Stimulated activated naive B cell treated with anti-CD40 and anti-IgM and Interleukin-4, amounts not matched to agents 10 μg/mL and 1 μg/mL and 100 μg/mL, for 72 hours (primary cell): ENCODE measurements at regions not wholly inside any gene's neighbourhood (a gene's known extent, or its start where the extent isn't known, plus 50 kb on each side); places are given as distances from the start of the nearest gene placed in this dataset.
"Not testable (repeated sequence)": the region's sequence is repeated elsewhere in the genome, so short reads cannot be mapped to it uniquely, and the experiment has no call there.

ENCODE experiments used
- ATAC-seq, 2 donors: fragments of 150-1000 bp; cut with Tn5 transposase; replicated peaks; 2 replicates each; pipeline ENCODE4 v1.10.0; 2021; ENCODE audit warnings: moderate library complexity in 1 of 2
- DNase-seq: peaks from one replicate; pipeline ENCODE4 v3.0.0; 2021
- H3K27ac Mint-ChIP-seq: one replicate; pipeline ENCODE4 v1.8.0; 2022; ENCODE audit warnings: mild to moderate bottlenecking, mixed read lengths
- H3K27me3 Mint-ChIP-seq, 2 donors: one replicate each; pipeline ENCODE4 v1.8.0; 2022; ENCODE audit warnings: mixed read lengths in 2 of 2
- H3K36me3 Mint-ChIP-seq, 2 donors: one replicate each; pipeline ENCODE4 v1.8.0; 2022; ENCODE audit warnings: mixed read lengths in 2 of 2, mild to moderate bottlenecking in 1 of 2
- H3K4me1 Mint-ChIP-seq, 2 donors: one replicate each; pipeline ENCODE4 v1.8.0; 2022; ENCODE audit warnings: mixed read lengths in 2 of 2, mild to moderate bottlenecking in 1 of 2
- H3K4me3 Mint-ChIP-seq, 2 donors: one replicate each; pipeline ENCODE4 v1.8.0; 2022; ENCODE audit warnings: mild to moderate bottlenecking in 2 of 2, mixed read lengths in 2 of 2, moderate library complexity in 1 of 2
- H3K9me3 Mint-ChIP-seq, 2 donors: one replicate each; pipeline ENCODE4 v1.8.0; 2022; ENCODE audit warnings: mixed read lengths in 2 of 2, mild to moderate bottlenecking in 1 of 2

- Mint-ChIP-seq H3K9me3 (no peaks in the 10 kb centered on the region), H3K4me1 (peaks cover 6 to 8% of the 10 kb centered on the region in 2 donors), H3K27ac (no peak overlapping the region), H3K4me3 (no peak overlapping the region), H3K36me3 (no peaks in the 10 kb centered on the region), H3K27me3 (peaks cover 9 to 24% of the 10 kb centered on the region in 2 donors)
- ATAC-seq = no peak
- no peak for DNase-seq
Observed at GRCh38 chr6:27765028-27765590, 147.1 kb downstream of the OR2B2 start.

- Mint-ChIP-seq H3K9me3 (no peaks in the 10 kb centered on the region), H3K27ac (peak overlapping the region; percentile 57), H3K27me3 (peaks cover 23 to 38% of the 10 kb centered on the region in 2 donors), H3K4me3 (peak overlapping the region in 1 of 2 donors; percentile 58), H3K36me3 (peaks cover 0 to 3% of the 10 kb centered on the region in 2 donors), H3K4me1 (peaks cover 13 to 16% of the 10 kb centered on the region in 2 donors)
- no peak for DNase-seq
- no peak for ATAC-seq
Observed at GRCh38 chr6:27761391-27761790, 150.8 kb downstream of the OR2B2 start.

GRCh38 chr6:27760464-27760863 is 151.7 kb downstream of the OR2B2 start:
- Mint-ChIP-seq H3K9me3 (no peaks in the 10 kb centered on the region), H3K4me1 (peaks cover 13 to 16% of the 10 kb centered on the region in 2 donors), H3K27me3 (peaks cover 23 to 34% of the 10 kb centered on the region in 2 donors), H3K27ac (no peak overlapping the region), H3K36me3 (peaks cover 0 to 3% of the 10 kb centered on the region in 2 donors), H3K4me3 (no peak overlapping the region)
- DNase-seq = no peak
- ATAC-seq = no peak

- Mint-ChIP-seq H3K27ac (no peak overlapping the region), H3K9me3 (no peaks in the 10 kb centered on the region), H3K27me3 (peaks cover 18 to 29% of the 10 kb centered on the region in 2 donors), H3K4me3 (no peak overlapping the region), H3K36me3 (peaks cover 0 to 3% of the 10 kb centered on the region in 2 donors), H3K4me1 (peaks cover 14 to 16% of the 10 kb centered on the region in 2 donors)
- ATAC-seq (no peak), DNase-seq (no peak)
Observed at GRCh38 chr6:27759930-27760329, 152.3 kb downstream of the OR2B2 start.

- H3K4me1 Mint-ChIP-seq = peaks cover 18 to 24% of the 10 kb centered on the region in 2 donors
- H3K9me3 Mint-ChIP-seq = no peaks in the 10 kb centered on the region
- peak overlapping the region in 1 of 2 donors; percentile 57 for H3K4me3 Mint-ChIP-seq
- DNase-seq (no peak), ATAC-seq (no peak)
- H3K27me3 Mint-ChIP-seq = peaks cover 18 to 29% of the 10 kb centered on the region in 2 donors
- H3K36me3 Mint-ChIP-seq = peaks cover 0 to 3% of the 10 kb centered on the region in 2 donors
- H3K27ac Mint-ChIP-seq = no peak overlapping the region
Observed at GRCh38 chr6:27758491-27758890, 153.7 kb downstream of the OR2B2 start.

- H3K4me3 Mint-ChIP-seq = peak overlapping the region; percentile 72 to 86
- ATAC-seq (no peak), DNase-seq (no peak)
- no peak overlapping the region for H3K27ac Mint-ChIP-seq
- peaks cover 3 to 6% of the 10 kb centered on the region in 2 donors for H3K36me3 Mint-ChIP-seq
- H3K9me3 Mint-ChIP-seq = no peaks in the 10 kb centered on the region
- H3K4me1 Mint-ChIP-seq = peaks cover 24 to 34% of the 10 kb centered on the region in 2 donors
- peaks cover 18 to 29% of the 10 kb centered on the region in 2 donors for H3K27me3 Mint-ChIP-seq
Observed at GRCh38 chr6:27757307-27757706, 154.9 kb downstream of the OR2B2 start.

GRCh38 chr6:27755768-27756167 is 156.4 kb downstream of the OR2B2 start:
- Mint-ChIP-seq H3K4me3 (no peak overlapping the region), H3K27me3 (peaks cover 18 to 23% of the 10 kb centered on the region in 2 donors), H3K27ac (no peak overlapping the region), H3K4me1 (peaks cover 19 to 31% of the 10 kb centered on the region in 2 donors), H3K9me3 (no peaks in the 10 kb centered on the region), H3K36me3 (peaks cover 3 to 6% of the 10 kb centered on the region in 2 donors)
- no peak for ATAC-seq
- no peak for DNase-seq

- H3K9me3 Mint-ChIP-seq = no peaks in the 10 kb centered on the region
- ATAC-seq (no peak), DNase-seq (no peak)
- H3K36me3 Mint-ChIP-seq = peaks cover 3 to 6% of the 10 kb centered on the region in 2 donors
- no peak overlapping the region for H3K4me3 Mint-ChIP-seq
- peaks cover 19 to 31% of the 10 kb centered on the region in 2 donors for H3K4me1 Mint-ChIP-seq
- no peak overlapping the region for H3K27ac Mint-ChIP-seq
- H3K27me3 Mint-ChIP-seq = peaks cover 18 to 23% of the 10 kb centered on the region in 2 donors
Observed at GRCh38 chr6:27754408-27754782, 157.8 kb downstream of the OR2B2 start.

- H3K4me3 Mint-ChIP-seq = peak overlapping the region; percentile 84 to 85
- DNase-seq = peak; percentile 72
- no peaks in the 10 kb centered on the region for H3K9me3 Mint-ChIP-seq
- peak overlapping the region; percentile 89 for H3K27ac Mint-ChIP-seq
- peaks cover 20 to 21% of the 10 kb centered on the region in 2 donors for H3K27me3 Mint-ChIP-seq
- peak; percentile 70 to 76 for ATAC-seq
- H3K36me3 Mint-ChIP-seq = peaks cover 3 to 6% of the 10 kb centered on the region in 2 donors
- peaks cover 19 to 31% of the 10 kb centered on the region in 2 donors for H3K4me1 Mint-ChIP-seq
Observed at GRCh38 chr6:27753668-27754407, 158.4 kb downstream of the OR2B2 start.

- DNase-seq (peak; percentile 51), ATAC-seq (peak; percentile 61)
- H3K27me3 Mint-ChIP-seq = peaks cover 12 to 18% of the 10 kb centered on the region in 2 donors
- H3K36me3 Mint-ChIP-seq = peaks cover 0 to 6% of the 10 kb centered on the region in 2 donors
- peak overlapping the region; percentile 98 for H3K27ac Mint-ChIP-seq
- no peaks in the 10 kb centered on the region for H3K9me3 Mint-ChIP-seq
- H3K4me1 Mint-ChIP-seq = peaks cover 15 to 25% of the 10 kb centered on the region in 2 donors
- peak overlapping the region; percentile 95 for H3K4me3 Mint-ChIP-seq
Observed at GRCh38 chr6:27752038-27752885, 159.9 kb downstream of the OR2B2 start.

- Mint-ChIP-seq H3K27ac (no peak overlapping the region), H3K9me3 (no peaks in the 10 kb centered on the region), H3K36me3 (peaks cover 0 to 6% of the 10 kb centered on the region in 2 donors), H3K4me1 (peaks cover 7 to 14% of the 10 kb centered on the region in 2 donors), H3K4me3 (no peak overlapping the region), H3K27me3 (peaks cover 27 to 28% of the 10 kb centered on the region in 2 donors)
- DNase-seq (no peak), ATAC-seq (no peak)
Observed at GRCh38 chr6:27748661-27749060, 163.5 kb downstream of the OR2B2 start.

GRCh38 chr6:27747637-27748036 is 164.6 kb downstream of the OR2B2 start:
- Mint-ChIP-seq H3K36me3 (no peaks in the 10 kb centered on the region), H3K4me1 (peaks cover 2 to 8% of the 10 kb centered on the region in 2 donors), H3K9me3 (no peaks in the 10 kb centered on the region), H3K27ac (no peak overlapping the region), H3K27me3 (peaks cover 37 to 38% of the 10 kb centered on the region in 2 donors), H3K4me3 (no peak overlapping the region)
- ATAC-seq (no peak), DNase-seq (no peak)

GRCh38 chr6:27746860-27747259 is 165.3 kb downstream of the OR2B2 start:
- not testable (repeated sequence) for H3K36me3 Mint-ChIP-seq, H3K9me3 Mint-ChIP-seq, DNase-seq, ATAC-seq, H3K27ac Mint-ChIP-seq, H3K4me1 Mint-ChIP-seq, H3K4me3 Mint-ChIP-seq
- peaks cover 37 to 42% of the 10 kb centered on the region in 2 donors for H3K27me3 Mint-ChIP-seq

- DNase-seq = no peak
- peaks cover 35 to 49% of the 10 kb centered on the region in 2 donors for H3K27me3 Mint-ChIP-seq
- no peaks in the 10 kb centered on the region for H3K9me3 Mint-ChIP-seq
- H3K36me3 Mint-ChIP-seq = peaks cover 0 to 2% of the 10 kb centered on the region in 2 donors
- no peak overlapping the region for H3K27ac Mint-ChIP-seq
- no peak for ATAC-seq
- H3K4me1 Mint-ChIP-seq = no peaks in the 10 kb centered on the region
- H3K4me3 Mint-ChIP-seq = no peak overlapping the region
Observed at GRCh38 chr6:27743787-27744186, 168.4 kb downstream of the OR2B2 start.
